22Rv1 (cell line): ENCODE measurements at regions not wholly inside any gene's neighbourhood (a gene's known extent, or its start where the extent isn't known, plus 50 kb on each side); places are given as distances from the start of the nearest gene placed in this dataset.

ENCODE experiments used
- CTCF ChIP-seq: fragments of 450-650 bp; IDR thresholded peaks from 2 replicates; pipeline ENCODE4 v1.5.1; 2017; ENCODE audit warnings: mild to moderate bottlenecking
- ZFX ChIP-seq: fragments of 450-650 bp; IDR thresholded peaks from 2 replicates; pipeline ENCODE4 v1.6.1; 2017; ENCODE audit warnings: antibody characterized with exemption, borderline replicate concordance

DNA sequence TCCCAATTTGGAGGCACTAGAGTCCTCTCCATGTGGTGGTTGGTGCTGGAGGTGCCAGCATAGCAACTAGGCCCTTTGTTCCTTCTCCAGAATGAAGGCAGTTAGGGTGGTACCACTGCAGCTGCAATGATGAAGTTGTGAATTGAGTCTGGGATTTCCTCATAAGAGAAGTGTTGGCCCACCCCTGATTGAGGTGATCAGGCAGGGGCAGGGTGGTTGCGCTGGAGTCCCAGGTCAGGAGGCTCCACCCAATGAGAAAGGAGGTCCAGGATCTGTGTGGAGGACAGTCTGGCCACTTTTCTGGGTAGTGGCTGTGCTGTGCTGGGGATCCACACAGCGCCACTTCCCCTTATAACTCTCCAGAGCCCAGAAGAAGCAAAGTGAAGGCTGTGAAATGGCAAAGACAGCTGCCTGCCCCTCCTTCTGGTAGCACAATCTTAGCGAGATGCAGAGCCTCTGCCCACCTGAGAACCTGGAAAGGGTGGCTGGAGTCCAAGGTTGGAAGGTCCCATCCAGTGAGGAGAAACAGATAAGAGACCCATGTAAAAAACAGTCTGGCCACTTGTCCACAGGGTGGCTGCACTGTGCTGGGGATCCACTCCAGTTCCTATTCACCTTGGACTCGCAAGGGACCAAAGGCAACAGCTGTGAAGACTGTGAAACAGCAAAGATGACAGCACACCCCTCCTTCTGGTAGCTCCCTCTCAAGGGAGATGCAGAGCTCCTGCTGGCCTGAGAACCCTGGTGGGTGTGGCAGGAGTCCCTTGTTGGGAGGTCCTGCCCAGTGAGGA, 124.6 kb downstream of the RRAGB start:
- TF ChIP-seq CTCF, result no peak
- no peak for TF ChIP-seq ZFX
